HAP-1 (cell line): ENCODE measurements at regions not wholly inside any gene's neighbourhood (a gene's known extent, or its start where the extent isn't known, plus 50 kb on each side); places are given as distances from the start of the nearest gene placed in this dataset.

Experiments
- DNase-seq, 2 experiments: peaks; one replicate each; pipeline ENCODE4 v3.0.0-alpha.2; 2016 to 2020; ENCODE audit warnings: low spot score in 2 of 2
- H3K27me3 ChIP-seq: fragments of 250-450 bp; sonication (Bioruptor Pico); 2 replicates; pipeline ENCODE4 v1.5.1; 2020; ENCODE audit warnings: low read depth, mild to moderate bottlenecking, moderate library complexity
- H3K36me3 ChIP-seq: fragments of 250-450 bp; sonication (Bioruptor Pico); replicated peaks from 2 replicates; pipeline ENCODE4 v1.5.1; 2020; ENCODE audit warnings: mild to moderate bottlenecking
- H3K4me1 ChIP-seq: fragments of 250-450 bp; sonication (Bioruptor Pico); 2 replicates; pipeline ENCODE4 v1.5.1; 2020; ENCODE audit warnings: mild to moderate bottlenecking
- H3K4me3 ChIP-seq: fragments of 250-450 bp; sonication (Bioruptor Pico); 2 replicates; pipeline ENCODE4 v1.5.1; 2020; ENCODE audit warnings: mild to moderate bottlenecking, moderate library complexity
- H3K9me3 ChIP-seq: fragments of 250-450 bp; sonication (Bioruptor Pico); 2 replicates; pipeline ENCODE4 v1.5.1; 2020; ENCODE audit warnings: mild to moderate bottlenecking, moderate library complexity
- in situ Hi-C: fragments of 300-500 bp; cut with MboI; formaldehyde crosslinking; loops from 3 replicates; pipeline ENCODE4 v1.14.3; 2020; ENCODE audit warnings: low sequenced_read_pairs, inconsistent platforms, mixed read lengths

GRCh38 chr1:118326960-118327629 is 142.1 kb upstream of the SPAG17 start:
- no peaks in the 10 kb centered on the region for H3K27me3 ChIP-seq
- no peaks in the 10 kb centered on the region for H3K4me1 ChIP-seq
- H3K36me3 ChIP-seq, result no peaks in the 10 kb centered on the region
- in situ Hi-C loops, result no loop called here
- no peak for DNase-seq
- no peak overlapping the region for H3K4me3 ChIP-seq
- no peaks in the 10 kb centered on the region for H3K9me3 ChIP-seq

DNA sequence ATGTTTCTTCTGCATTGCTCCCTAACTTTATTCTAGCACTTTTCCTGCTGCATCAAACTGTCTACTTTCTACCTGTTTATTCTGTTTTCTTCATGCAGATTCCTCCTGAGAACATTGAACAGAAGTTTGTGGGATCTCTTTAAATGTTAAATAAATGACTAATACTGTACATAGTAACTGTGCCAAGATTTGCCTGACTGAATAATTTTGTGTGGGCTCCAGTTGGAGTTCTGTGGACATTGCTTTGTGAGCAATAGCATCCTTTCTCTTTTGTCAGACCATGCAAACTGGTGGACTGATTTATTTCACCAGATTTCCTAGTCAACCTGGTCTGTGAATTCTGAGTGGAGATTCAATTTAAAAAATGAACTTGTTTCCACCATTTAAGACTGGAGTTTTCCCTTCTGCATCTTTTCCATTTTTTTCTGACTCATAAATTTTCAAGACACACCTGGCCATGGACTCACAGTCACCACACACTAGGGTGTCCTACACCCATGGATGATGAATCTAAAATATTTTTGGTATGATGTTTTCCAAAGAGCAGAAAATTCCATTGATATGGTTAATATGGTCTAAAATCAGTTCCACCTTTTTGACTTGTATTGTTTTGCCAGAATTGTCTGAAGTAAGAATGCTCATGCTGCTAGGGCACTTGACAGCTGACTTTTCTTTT is 140.7 kb upstream of the SPAG17 start:
- no peak for DNase-seq
- H3K36me3 ChIP-seq, result no peaks in the 10 kb centered on the region

GRCh38 chr1:118323246-118323645 is 138.2 kb upstream of the SPAG17 start:
- Histone ChIP-seq H3K4me3 (no peak overlapping the region), H3K9me3 (no peaks in the 10 kb centered on the region; the same call in 1 of the 2 replicates), H3K4me1 (no peaks in the 10 kb centered on the region), H3K36me3 (no peaks in the 10 kb centered on the region), H3K27me3 (no peaks in the 10 kb centered on the region)
- in situ Hi-C loops, result no loop called here
- no peak for DNase-seq

More for the DNA sequence above, 140.7 kb upstream of the SPAG17 start:
- no peaks in the 10 kb centered on the region for H3K9me3 ChIP-seq
- no peak overlapping the region for H3K4me3 ChIP-seq
- H3K27me3 ChIP-seq, result no peaks in the 10 kb centered on the region
- H3K4me1 ChIP-seq, result no peaks in the 10 kb centered on the region
- in situ Hi-C loops, result no loop called here

DNA sequence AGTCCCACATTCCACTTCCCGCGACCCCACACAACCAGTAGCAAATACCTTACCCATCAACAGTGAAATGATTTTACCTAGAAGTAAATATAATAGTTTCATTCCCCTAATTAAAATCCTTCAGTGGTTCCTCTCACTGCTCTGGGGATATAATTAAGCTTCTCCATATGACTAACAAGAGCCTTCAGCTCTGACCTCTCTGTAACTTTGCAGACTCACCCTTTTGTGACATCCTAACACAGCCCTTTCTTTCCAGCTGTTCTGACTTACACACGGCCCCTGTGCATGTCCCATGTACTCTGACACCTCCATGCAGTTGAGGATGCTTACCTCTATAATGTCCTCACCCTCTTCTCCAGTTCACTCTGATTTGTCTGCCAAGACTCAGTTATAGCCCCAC is 137.3 kb upstream of the SPAG17 start:
- no peaks in the 10 kb centered on the region; the same call in 1 of the 2 replicates for H3K9me3 ChIP-seq
- H3K27me3 ChIP-seq, result no peaks in the 10 kb centered on the region
- no peak for DNase-seq
- H3K36me3 ChIP-seq, result no peaks in the 10 kb centered on the region
- H3K4me1 ChIP-seq, result no peaks in the 10 kb centered on the region
- H3K4me3 ChIP-seq, result no peak overlapping the region
- in situ Hi-C loops, result no loop called here

DNA sequence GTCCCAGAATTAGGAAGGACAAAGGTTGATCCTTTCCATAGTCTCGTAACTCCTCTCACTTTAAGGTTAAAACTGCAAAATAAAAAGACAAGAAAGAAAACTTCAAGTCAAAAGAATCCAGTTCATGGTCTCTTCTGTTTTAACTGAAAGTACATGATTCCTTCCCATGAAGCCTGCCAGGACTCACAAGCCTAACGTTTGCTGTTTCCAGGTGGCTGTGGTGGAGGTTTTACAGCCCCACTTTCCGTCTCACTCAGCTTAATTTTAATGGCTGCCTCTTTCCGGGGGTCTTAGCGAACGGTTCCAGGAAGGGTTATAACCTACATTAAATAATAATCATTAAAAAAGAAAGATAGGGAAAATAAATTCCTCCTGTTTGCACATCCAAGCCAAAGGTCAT is 136.8 kb upstream of the SPAG17 start:
- Histone ChIP-seq H3K9me3 (no peaks in the 10 kb centered on the region; the same call in 1 of the 2 replicates), H3K4me3 (no peak overlapping the region), H3K4me1 (no peaks in the 10 kb centered on the region), H3K36me3 (no peaks in the 10 kb centered on the region), H3K27me3 (no peaks in the 10 kb centered on the region)
- DNase-seq, result no peak
- in situ Hi-C loops, result no loop called here

GRCh38 chr1:118317842-118318614 is 133.0 kb upstream of the SPAG17 start:
- Histone ChIP-seq H3K27me3 (no peaks in the 10 kb centered on the region), H3K4me1 (no peaks in the 10 kb centered on the region), H3K9me3 (no peaks in the 10 kb centered on the region; the same call in 1 of the 2 replicates), H3K36me3 (no peaks in the 10 kb centered on the region), H3K4me3 (no peak overlapping the region)
- in situ Hi-C loops, result no loop called here
- no peak for DNase-seq

GRCh38 chr1:118306851-118307250 is 121.8 kb upstream of the SPAG17 start:
- H3K4me3 ChIP-seq, result no peak overlapping the region
- H3K9me3 ChIP-seq, result no peaks in the 10 kb centered on the region
- peaks cover 49% of the 10 kb centered on the region for H3K4me1 ChIP-seq
- DNase-seq, result no peak
- in situ Hi-C loops, result no loop called here
- no peaks in the 10 kb centered on the region for H3K36me3 ChIP-seq
- no peaks in the 10 kb centered on the region for H3K27me3 ChIP-seq

GRCh38 chr1:118304722-118305359 is 119.8 kb upstream of the SPAG17 start:
- H3K27me3 ChIP-seq, result no peaks in the 10 kb centered on the region
- no peaks in the 10 kb centered on the region for H3K9me3 ChIP-seq
- peaks cover 62% of the 10 kb centered on the region for H3K4me1 ChIP-seq
- in situ Hi-C loops, result no loop called here
- no peaks in the 10 kb centered on the region for H3K36me3 ChIP-seq
- H3K4me3 ChIP-seq, result no peak overlapping the region
- DNase-seq, result peak; percentile 70 to 93

GRCh38 chr1:118303534-118303933 is 118.5 kb upstream of the SPAG17 start:
- no peaks in the 10 kb centered on the region for H3K27me3 ChIP-seq
- no peak overlapping the region for H3K4me3 ChIP-seq
- H3K4me1 ChIP-seq, result peaks cover 59% of the 10 kb centered on the region
- DNase-seq, result peak; percentile 13 to 49
- no peaks in the 10 kb centered on the region for H3K9me3 ChIP-seq
- H3K36me3 ChIP-seq, result no peaks in the 10 kb centered on the region
- in situ Hi-C loops, result no loop called here

DNA sequence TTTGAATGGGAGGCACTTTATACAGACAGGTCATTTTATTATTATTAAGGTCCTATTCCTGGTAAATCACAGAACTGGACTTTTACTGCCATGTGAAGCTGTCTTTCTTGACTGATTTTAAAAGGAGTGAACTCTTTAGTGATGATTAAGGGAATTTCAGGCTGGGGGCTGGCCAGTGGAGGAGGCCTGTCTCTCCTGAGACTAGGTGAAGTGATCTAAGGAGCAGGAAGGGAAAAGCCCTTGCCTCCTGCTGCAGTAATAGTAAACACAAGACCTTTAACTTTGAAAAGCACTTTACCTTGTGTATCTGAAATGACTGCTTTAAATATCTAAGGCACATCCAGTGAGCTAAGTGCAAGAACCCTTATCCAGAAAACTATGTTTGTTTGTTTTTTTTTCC is 118.0 kb upstream of the SPAG17 start:
- H3K4me1 ChIP-seq, result peaks cover 59% of the 10 kb centered on the region
- in situ Hi-C loops, result no loop called here
- no peak for DNase-seq
- no peaks in the 10 kb centered on the region for H3K27me3 ChIP-seq
- H3K4me3 ChIP-seq, result no peak overlapping the region
- H3K36me3 ChIP-seq, result no peaks in the 10 kb centered on the region
- no peaks in the 10 kb centered on the region for H3K9me3 ChIP-seq

DNA sequence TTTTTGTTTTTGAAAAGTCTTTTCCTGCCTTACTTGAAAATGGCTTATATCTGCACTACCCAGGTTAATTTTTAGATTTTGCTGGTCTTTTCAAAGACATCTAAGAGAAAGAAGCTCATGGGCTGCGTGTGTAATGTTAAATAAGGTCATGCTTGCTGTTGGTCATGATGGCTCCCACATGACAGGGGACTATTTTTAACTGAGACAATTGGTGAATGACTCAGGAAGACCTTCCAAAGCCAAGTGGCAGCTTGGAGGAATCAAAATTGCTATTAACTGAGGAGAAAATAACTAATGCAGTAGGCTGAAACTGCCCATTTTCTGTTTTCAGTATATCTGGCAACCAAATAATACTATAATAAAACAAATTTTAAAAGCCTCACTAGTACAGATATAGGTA is 117.1 kb upstream of the SPAG17 start:
- in situ Hi-C loops, result no loop called here
- Histone ChIP-seq H3K4me1 (peaks cover 59% of the 10 kb centered on the region), H3K9me3 (no peaks in the 10 kb centered on the region)

GRCh38 chr1:118300808-118301207 is 115.8 kb upstream of the SPAG17 start:
- Histone ChIP-seq H3K36me3 (no peaks in the 10 kb centered on the region), H3K4me1 (peaks cover 57% of the 10 kb centered on the region), H3K27me3 (no peaks in the 10 kb centered on the region), H3K4me3 (no peak overlapping the region), H3K9me3 (no peaks in the 10 kb centered on the region)
- peak; percentile 67 to 71 for DNase-seq
- in situ Hi-C loops, result no loop called here

More for the DNA sequence above, 117.1 kb upstream of the SPAG17 start:
- no peak for DNase-seq
- H3K4me3 ChIP-seq, result no peak overlapping the region
- H3K27me3 ChIP-seq, result no peaks in the 10 kb centered on the region
- no peaks in the 10 kb centered on the region for H3K36me3 ChIP-seq

GRCh38 chr1:118298397-118298796 is 113.4 kb upstream of the SPAG17 start:
- Histone ChIP-seq H3K9me3 (no peaks in the 10 kb centered on the region), H3K36me3 (no peaks in the 10 kb centered on the region), H3K4me3 (no peak overlapping the region), H3K27me3 (no peaks in the 10 kb centered on the region), H3K4me1 (peaks cover 34% of the 10 kb centered on the region)
- in situ Hi-C loops, result no loop called here
- no peak for DNase-seq
